Transverse colon (tissue), 3 donors: ENCODE measurements at regions not wholly inside any gene's neighbourhood (a gene's known extent, or its start where the extent isn't known, plus 50 kb on each side); places are given as distances from the start of the nearest gene placed in this dataset.

ENCODE experiments used
- CTCF ChIP-seq, 5 experiments: fragments of 200-600 bp in 3 of 5; fragments of 450-650 bp in 2 of 5; sonication (generic) in 3 of 5; IDR thresholded peaks; 1 replicate in 2 of 5; 2 replicates in 3 of 5; pipeline ENCODE4 v1.5.1; 2016 to 2017; ENCODE audit warnings: antibody characterized with exemption in 5 of 5, inconsistent platforms in 3 of 5, mild to moderate bottlenecking in 2 of 5, moderate library complexity in 1 of 5
- EP300 ChIP-seq: sonication (generic); formaldehyde crosslinking; IDR thresholded peaks from one replicate; pipeline ENCODE4 v1.6.1; 2017; ENCODE audit warnings: antibody characterized with exemption, low read depth
- POLR2A ChIP-seq: fragments of 450-650 bp; IDR thresholded peaks from one replicate; pipeline ENCODE4 v1.6.1; 2016; ENCODE audit warnings: antibody characterized with exemption, mild to moderate bottlenecking, moderate library complexity

DNA sequence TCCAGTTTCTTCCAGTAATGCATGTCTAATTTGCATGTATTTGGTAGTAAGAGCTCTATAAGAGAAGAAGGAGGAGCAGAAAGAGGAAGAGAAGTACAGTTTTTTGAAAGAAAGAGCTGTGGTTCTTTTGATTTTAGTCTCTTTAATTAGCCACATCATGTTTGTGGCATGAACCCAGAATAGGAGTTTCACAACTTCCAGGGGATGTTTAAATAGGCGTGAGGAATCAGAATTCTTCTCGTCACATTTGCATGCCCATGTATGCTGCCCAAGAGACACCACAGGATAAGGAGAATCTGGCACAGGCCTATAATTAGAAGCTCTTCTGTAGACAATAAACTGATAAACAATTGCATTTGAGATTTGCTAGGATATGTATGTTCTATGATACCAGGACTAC is 78.7 kb downstream of the GAS1 start:
- TF ChIP-seq POLR2A (no peak), CTCF (IDR thresholded peaks at IDR 0.05) (no peak), EP300 (no peak)
